ENCODE measurements at regions not wholly inside any gene's neighbourhood (a gene's known extent, or its start where the extent isn't known, plus 50 kb on each side); places are given as distances from the start of the nearest gene placed in this dataset.

GRCh38 chr6:120587381-120587780, 746.9 kb downstream of the TBC1D32 start:
- no peaks in the 10 kb centered on the region for H3K36me3 ChIP-seq (ENCODE audit: control insufficient read depth in 2 of 2, insufficient read depth in 1 of 2, low read length in 2 of 2)
- TF ChIP-seq ZNF133 (tag by site-specific recombination; IDR thresholded peaks at IDR 0.05) (no peak), ZNF521 (tag by site-specific recombination; IDR thresholded peaks at IDR 0.05) (no peak), ZNF658 (tag by site-specific recombination; IDR thresholded peaks at IDR 0.05) (no peak), ZSCAN16 (tag by site-specific recombination; IDR thresholded peaks at IDR 0.05) (no peak), ZNF791 (tag by site-specific recombination; IDR thresholded peaks at IDR 0.05) (no peak), ZNF76 (tag by site-specific recombination; IDR thresholded peaks at IDR 0.05; ENCODE audit: borderline replicate concordance, low read depth) (no peak), ZNF266 (tag by site-specific recombination; IDR thresholded peaks at IDR 0.05; ENCODE audit: low read depth) (no peak), KLF16 (tag by site-specific recombination; IDR thresholded peaks at IDR 0.05) (no peak), ZNF449 (tag by site-specific recombination; IDR thresholded peaks at IDR 0.05) (no peak), ZNF2 (tag by site-specific recombination; IDR thresholded peaks at IDR 0.05) (no peak), ZNF121 (tag by site-specific recombination; IDR thresholded peaks at IDR 0.05) (no peak), ZNF10 (tag by site-specific recombination; IDR thresholded peaks at IDR 0.05) (no peak), ZNF660 (tag by site-specific recombination; IDR thresholded peaks at IDR 0.05) (no peak), ZNF677 (tag by site-specific recombination; IDR thresholded peaks at IDR 0.05) (no peak), ZNF138 (tag by site-specific recombination; IDR thresholded peaks at IDR 0.05; ENCODE audit: borderline replicate concordance) (no peak), ZBTB21 (tag by site-specific recombination; IDR thresholded peaks at IDR 0.05) (no peak), TCF7L2 (IDR thresholded peaks at IDR 0.05; ENCODE audit: borderline replicate concordance, low read depth, low read length) (no peak), ZNF341 (tag by site-specific recombination; IDR thresholded peaks at IDR 0.05; ENCODE audit: low read depth) (no peak)
- TF ChIP-seq, protein P1, sequence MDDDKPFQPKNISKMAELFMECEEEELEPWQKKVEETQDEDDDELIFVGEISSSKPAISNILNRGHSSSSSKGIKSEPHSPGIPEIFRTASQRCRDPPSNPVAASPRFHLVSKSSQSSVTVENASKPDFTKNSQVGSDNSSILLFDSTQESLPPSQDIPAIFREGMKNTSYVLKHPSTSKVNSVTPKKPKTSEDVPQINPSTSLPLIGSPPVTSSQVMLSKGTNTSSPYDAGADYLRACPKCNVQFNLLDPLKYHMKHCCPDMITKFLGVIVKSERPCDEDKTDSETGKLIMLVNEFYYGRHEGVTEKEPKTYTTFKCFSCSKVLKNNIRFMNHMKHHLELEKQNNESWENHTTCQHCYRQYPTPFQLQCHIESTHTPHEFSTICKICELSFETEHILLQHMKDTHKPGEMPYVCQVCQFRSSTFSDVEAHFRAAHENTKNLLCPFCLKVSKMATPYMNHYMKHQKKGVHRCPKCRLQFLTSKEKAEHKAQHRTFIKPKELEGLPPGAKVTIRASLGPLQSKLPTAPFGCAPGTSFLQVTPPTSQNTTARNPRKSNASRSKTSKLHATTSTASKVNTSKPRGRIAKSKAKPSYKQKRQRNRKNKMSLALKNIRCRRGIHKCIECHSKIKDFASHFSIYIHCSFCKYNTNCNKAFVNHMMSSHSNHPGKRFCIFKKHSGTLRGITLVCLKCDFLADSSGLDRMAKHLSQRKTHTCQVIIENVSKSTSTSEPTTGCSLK (tag by site-specific recombination; IDR thresholded peaks at IDR 0.05): no peak
- no peak overlapping the region for H3K4me3 ChIP-seq (ENCODE audit: low read depth, low read length)
- H3K9me3 ChIP-seq (ENCODE audit: control insufficient read depth, insufficient read depth, low read depth, low read length): no peaks in the 10 kb centered on the region
- no peak overlapping the region for H3K27ac ChIP-seq (ENCODE audit: extremely low read depth, low read depth, low read length)
- CTCF ChIA-PET: interaction anchor here (0.8 kb wide), 1 partner anchor 10 kb away, joined by 3 read pairs; no protein-coding TSS in a partner anchor
- POLR2A ChIA-PET: no interaction called here
- no peaks in the 10 kb centered on the region for H3K4me1 ChIP-seq (ENCODE audit: control insufficient read depth, insufficient read depth, low read length)

DNA sequence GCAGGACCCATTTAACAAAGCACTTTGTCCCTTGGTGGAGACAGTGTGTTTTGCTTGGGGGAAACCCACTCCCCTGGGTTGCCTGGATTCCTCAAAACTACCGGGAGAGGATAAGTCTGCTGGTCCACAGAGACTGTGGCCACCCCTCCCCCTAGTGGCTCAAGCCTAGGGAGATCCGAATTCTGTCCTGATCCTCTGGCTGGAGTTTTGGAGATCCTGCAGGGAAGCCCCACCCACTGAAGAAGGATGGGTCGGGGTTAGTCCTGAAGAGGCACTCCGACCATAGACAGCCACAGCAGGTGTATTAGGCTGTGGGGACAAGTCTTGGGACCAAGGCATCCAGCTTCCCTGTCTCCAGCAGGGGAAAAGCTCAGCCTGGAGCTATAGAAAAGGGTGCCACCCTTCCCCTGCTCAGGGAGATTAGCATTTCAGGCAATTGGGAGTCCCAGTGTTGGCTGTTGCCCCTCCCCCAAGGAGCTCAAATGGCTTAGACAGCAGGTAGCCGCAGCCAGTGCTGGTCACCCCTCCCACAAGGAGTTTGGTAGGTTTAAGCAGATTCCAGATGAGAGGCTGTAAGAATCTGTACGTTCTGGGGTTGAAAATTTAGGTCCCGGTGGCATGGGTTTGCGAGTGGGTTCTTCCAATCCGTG, 750.0 kb downstream of the TBC1D32 start:
- no peak overlapping the region for H3K27ac ChIP-seq (ENCODE audit: extremely low read depth, low read depth, low read length)
- no peaks in the 10 kb centered on the region for H3K9me3 ChIP-seq (ENCODE audit: control insufficient read depth, insufficient read depth, low read depth, low read length)
- ChIA-PET POLR2A (no interaction called here), CTCF (no interaction called here)
- TF ChIP-seq KLF8 (tag by site-specific recombination; IDR thresholded peaks at IDR 0.05): no peak
- H3K4me1 ChIP-seq (ENCODE audit: control insufficient read depth, insufficient read depth, low read length): no peaks in the 10 kb centered on the region
- no peaks in the 10 kb centered on the region for H3K36me3 ChIP-seq (ENCODE audit: control insufficient read depth in 2 of 2, insufficient read depth in 1 of 2, low read length in 2 of 2)
- H3K4me3 ChIP-seq (ENCODE audit: low read depth, low read length): no peak overlapping the region

- Histone ChIP-seq H3K9me3 (ENCODE audit: control insufficient read depth, insufficient read depth, low read depth, low read length) (no peaks in the 10 kb centered on the region), H3K4me3 (ENCODE audit: low read depth, low read length) (no peak overlapping the region), H3K4me1 (ENCODE audit: control insufficient read depth, insufficient read depth, low read length) (no peaks in the 10 kb centered on the region), H3K36me3 (ENCODE audit: control insufficient read depth in 2 of 2, insufficient read depth in 1 of 2, low read length in 2 of 2) (no peaks in the 10 kb centered on the region), H3K27ac (ENCODE audit: extremely low read depth, low read depth, low read length) (no peak overlapping the region)
- ChIA-PET POLR2A (no interaction called here), CTCF (no interaction called here)
- TF ChIP-seq ZNF121 (tag by site-specific recombination; IDR thresholded peaks at IDR 0.05) (no peak), ZNF366 (tag by site-specific recombination; conservative IDR thresholded peaks at IDR 0.05) (no peak), ZNF473 (tag by site-specific recombination; IDR thresholded peaks at IDR 0.05) (no peak)
- TF ChIP-seq, protein P2, sequence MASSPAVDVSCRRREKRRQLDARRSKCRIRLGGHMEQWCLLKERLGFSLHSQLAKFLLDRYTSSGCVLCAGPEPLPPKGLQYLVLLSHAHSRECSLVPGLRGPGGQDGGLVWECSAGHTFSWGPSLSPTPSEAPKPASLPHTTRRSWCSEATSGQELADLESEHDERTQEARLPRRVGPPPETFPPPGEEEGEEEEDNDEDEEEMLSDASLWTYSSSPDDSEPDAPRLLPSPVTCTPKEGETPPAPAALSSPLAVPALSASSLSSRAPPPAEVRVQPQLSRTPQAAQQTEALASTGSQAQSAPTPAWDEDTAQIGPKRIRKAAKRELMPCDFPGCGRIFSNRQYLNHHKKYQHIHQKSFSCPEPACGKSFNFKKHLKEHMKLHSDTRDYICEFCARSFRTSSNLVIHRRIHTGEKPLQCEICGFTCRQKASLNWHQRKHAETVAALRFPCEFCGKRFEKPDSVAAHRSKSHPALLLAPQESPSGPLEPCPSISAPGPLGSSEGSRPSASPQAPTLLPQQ (tag by site-specific recombination; IDR thresholded peaks at IDR 0.05): no peak
- TF ChIP-seq, protein P3, sequence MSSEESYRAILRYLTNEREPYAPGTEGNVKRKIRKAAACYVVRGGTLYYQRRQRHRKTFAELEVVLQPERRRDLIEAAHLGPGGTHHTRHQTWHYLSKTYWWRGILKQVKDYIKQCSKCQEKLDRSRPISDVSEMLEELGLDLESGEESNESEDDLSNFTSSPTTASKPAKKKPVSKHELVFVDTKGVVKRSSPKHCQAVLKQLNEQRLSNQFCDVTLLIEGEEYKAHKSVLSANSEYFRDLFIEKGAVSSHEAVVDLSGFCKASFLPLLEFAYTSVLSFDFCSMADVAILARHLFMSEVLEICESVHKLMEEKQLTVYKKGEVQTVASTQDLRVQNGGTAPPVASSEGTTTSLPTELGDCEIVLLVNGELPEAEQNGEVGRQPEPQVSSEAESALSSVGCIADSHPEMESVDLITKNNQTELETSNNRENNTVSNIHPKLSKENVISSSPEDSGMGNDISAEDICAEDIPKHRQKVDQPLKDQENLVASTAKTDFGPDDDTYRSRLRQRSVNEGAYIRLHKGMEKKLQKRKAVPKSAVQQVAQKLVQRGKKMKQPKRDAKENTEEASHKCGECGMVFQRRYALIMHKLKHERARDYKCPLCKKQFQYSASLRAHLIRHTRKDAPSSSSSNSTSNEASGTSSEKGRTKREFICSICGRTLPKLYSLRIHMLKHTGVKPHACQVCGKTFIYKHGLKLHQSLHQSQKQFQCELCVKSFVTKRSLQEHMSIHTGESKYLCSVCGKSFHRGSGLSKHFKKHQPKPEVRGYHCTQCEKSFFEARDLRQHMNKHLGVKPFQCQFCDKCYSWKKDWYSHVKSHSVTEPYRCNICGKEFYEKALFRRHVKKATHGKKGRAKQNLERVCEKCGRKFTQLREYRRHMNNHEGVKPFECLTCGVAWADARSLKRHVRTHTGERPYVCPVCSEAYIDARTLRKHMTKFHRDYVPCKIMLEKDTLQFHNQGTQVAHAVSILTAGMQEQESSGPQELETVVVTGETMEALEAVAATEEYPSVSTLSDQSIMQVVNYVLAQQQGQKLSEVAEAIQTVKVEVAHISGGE (tag by site-specific recombination; conservative IDR thresholded peaks at IDR 0.05; ENCODE audit: low read depth): no peak
These were observed 758.2 kb downstream of the TBC1D32 start for GRCh38 chr6:120576061-120576460.

All from HEK293 (cell line).